ENCODE measurements at regions not wholly inside any gene's neighbourhood (a gene's known extent, or its start where the extent isn't known, plus 50 kb on each side); places are given as distances from the start of the nearest gene placed in this dataset.

DNA sequence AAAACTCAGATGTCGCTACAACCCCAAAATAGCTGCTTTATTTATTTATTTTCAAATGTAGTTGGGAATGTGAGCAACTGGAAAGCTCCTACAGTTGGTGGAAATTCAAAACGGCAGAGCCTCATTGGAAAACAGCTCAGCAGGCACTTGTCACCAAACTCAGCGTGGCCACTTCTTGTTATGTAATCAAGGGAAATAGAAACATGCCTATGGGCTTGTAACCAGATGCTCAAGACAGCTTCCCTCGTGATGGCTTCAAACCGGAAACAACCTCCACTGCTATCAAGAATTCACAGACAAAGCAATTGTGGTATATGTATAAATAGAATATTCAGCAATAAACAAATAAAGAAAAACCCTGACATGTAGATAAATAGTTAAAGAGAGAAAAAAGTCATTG lies 627.8 kb upstream of the SLC10A2 start (continued):
- TF ChIP-seq CBX8 (IDR thresholded peaks at IDR 0.05; ENCODE audit: borderline replicate concordance, low read depth, low read length): no peak
